ENCODE measurements at regions not wholly inside any gene's neighbourhood (a gene's known extent, or its start where the extent isn't known, plus 50 kb on each side); places are given as distances from the start of the nearest gene placed in this dataset.

DNA sequence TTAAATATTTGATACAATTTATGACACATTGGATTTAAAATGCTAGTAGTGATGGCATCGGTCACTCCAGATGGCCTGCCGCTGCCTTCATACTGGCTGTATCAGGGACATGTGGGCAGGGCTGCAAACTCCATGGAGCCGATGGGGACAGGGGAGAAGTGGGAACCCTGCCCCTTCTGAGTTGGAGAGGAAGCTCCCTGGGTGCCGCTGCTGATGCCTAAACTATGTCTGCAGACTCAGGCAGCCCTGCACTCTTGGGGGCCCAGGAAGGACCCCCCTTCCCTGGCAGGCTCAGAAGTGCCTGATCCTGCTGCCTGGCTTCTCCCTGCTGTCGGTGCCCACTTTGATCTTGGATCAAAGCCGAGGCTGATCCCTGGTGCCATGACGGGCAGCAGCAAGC is 1522.1 kb downstream of the OTOL1 start:
- H3K9ac ChIP-seq (ENCODE audit: control insufficient read depth, insufficient read depth, low read length), result no peak overlapping the region
- FAIRE-seq, result no peak
- TF ChIP-seq, protein P1, sequence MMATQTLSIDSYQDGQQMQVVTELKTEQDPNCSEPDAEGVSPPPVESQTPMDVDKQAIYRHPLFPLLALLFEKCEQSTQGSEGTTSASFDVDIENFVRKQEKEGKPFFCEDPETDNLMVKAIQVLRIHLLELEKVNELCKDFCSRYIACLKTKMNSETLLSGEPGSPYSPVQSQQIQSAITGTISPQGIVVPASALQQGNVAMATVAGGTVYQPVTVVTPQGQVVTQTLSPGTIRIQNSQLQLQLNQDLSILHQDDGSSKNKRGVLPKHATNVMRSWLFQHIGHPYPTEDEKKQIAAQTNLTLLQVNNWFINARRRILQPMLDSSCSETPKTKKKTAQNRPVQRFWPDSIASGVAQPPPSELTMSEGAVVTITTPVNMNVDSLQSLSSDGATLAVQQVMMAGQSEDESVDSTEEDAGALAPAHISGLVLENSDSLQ (IDR thresholded peaks at IDR 0.05), result no peak
- H3K79me2 ChIP-seq (ENCODE audit: control insufficient read depth, insufficient read depth, low read length), result no peaks in the 10 kb centered on the region
- no peaks in the 10 kb centered on the region for H3K27me3 ChIP-seq (replicated peaks in 1 of 2; ENCODE audit: control insufficient read depth in 2 of 2, insufficient read depth in 2 of 2, low read length in 1 of 2)
- ATAC-seq, result no peak
- POLR2A ChIA-PET, result no interaction called here
- H3K4me1 ChIP-seq (ENCODE audit: control insufficient read depth, insufficient read depth, low read length), result no peaks in the 10 kb centered on the region
- intact Hi-C loops (cut with micrococcal nuclease; ENCODE audit: unreplicated experiment) (no loop called here), in situ Hi-C loops (cut with MboI) (no loop called here)
- BruUV-seq (replicated peaks), result no TSS peak
- H3K27ac ChIP-seq (ENCODE audit: control insufficient read depth, insufficient read depth), result no peak overlapping the region
- H3K4me2 ChIP-seq (ENCODE audit: control insufficient read depth, insufficient read depth), result no peak overlapping the region
- DNase-seq (ENCODE audit: low read depth, low spot score), result no peak
- RAD21 ChIA-PET (ENCODE audit: unreplicated experiment), result no interaction called here
- H3K36me3 ChIP-seq (ENCODE audit: control insufficient read depth in 2 of 2, insufficient read depth in 2 of 2, low read length in 1 of 2), result no peaks in the 10 kb centered on the region
- no peak overlapping the region for H2AFZ ChIP-seq (ENCODE audit: control insufficient read depth, low read depth, low read length)
- no peaks in the 10 kb centered on the region for H4K20me1 ChIP-seq (ENCODE audit: control insufficient read depth, insufficient read depth)
- CTCF ChIA-PET, result no interaction called here
- H3K4me3 ChIP-seq, result no peak overlapping the region
- WGBS (ENCODE audit: insufficient coverage, insufficient replicate concordance, low lambda C conversion rate, missing lambda C conversion rate), result 9% methylated on average over 7 of the region's 7 CpGs
- H3K9me3 ChIP-seq (replicated peaks; ENCODE audit: control insufficient read depth, insufficient read depth, low read length), result no peaks in the 10 kb centered on the region
- SMC1A ChIA-PET (ENCODE audit: uncharacterized antibody, unreplicated experiment), result no interaction called here

GRCh38 chr3:163019260-163019659 is 1522.7 kb downstream of the OTOL1 start:
- ChIA-PET RAD21 (ENCODE audit: unreplicated experiment) (no interaction called here), CTCF (no interaction called here), POLR2A (no interaction called here), SMC1A (ENCODE audit: uncharacterized antibody, unreplicated experiment) (no interaction called here)
- H4K20me1 ChIP-seq (ENCODE audit: control insufficient read depth, insufficient read depth), result no peaks in the 10 kb centered on the region
- H2AFZ ChIP-seq (ENCODE audit: control insufficient read depth, low read depth, low read length), result no peak overlapping the region
- no peaks in the 10 kb centered on the region for H3K9me3 ChIP-seq (replicated peaks; ENCODE audit: control insufficient read depth, insufficient read depth, low read length)
- TF ChIP-seq MYB (IDR thresholded peaks at IDR 0.05; ENCODE audit: borderline replicate concordance, low read depth, low read length), result no peak
- no peaks in the 10 kb centered on the region for H3K36me3 ChIP-seq (ENCODE audit: control insufficient read depth in 2 of 2, insufficient read depth in 2 of 2, low read length in 1 of 2)
- H3K4me2 ChIP-seq (ENCODE audit: control insufficient read depth, insufficient read depth), result no peak overlapping the region
- ATAC-seq (no peak; the same call in 1 of the 3 replicates), FAIRE-seq (no peak), DNase-seq (ENCODE audit: low read depth, low spot score) (no peak)
- WGBS (ENCODE audit: insufficient coverage, insufficient replicate concordance, low lambda C conversion rate, missing lambda C conversion rate), result 15% methylated on average over 5 of the region's 5 CpGs
- H3K9ac ChIP-seq (ENCODE audit: control insufficient read depth, insufficient read depth, low read length), result no peak overlapping the region
- in situ Hi-C loops (cut with MboI) (no loop called here), intact Hi-C loops (cut with micrococcal nuclease; ENCODE audit: unreplicated experiment) (no loop called here)
- no peaks in the 10 kb centered on the region for H3K79me2 ChIP-seq (ENCODE audit: control insufficient read depth, insufficient read depth, low read length)
- no peaks in the 10 kb centered on the region for H3K4me1 ChIP-seq (ENCODE audit: control insufficient read depth, insufficient read depth, low read length)
- no peaks in the 10 kb centered on the region for H3K27me3 ChIP-seq (replicated peaks in 1 of 2; ENCODE audit: control insufficient read depth in 2 of 2, insufficient read depth in 2 of 2, low read length in 1 of 2)
- H3K27ac ChIP-seq (ENCODE audit: control insufficient read depth, insufficient read depth), result no peak overlapping the region
- BruUV-seq (replicated peaks), result no TSS peak
- H3K4me3 ChIP-seq, result no peak overlapping the region
